H1 (cell line): ENCODE measurements at regions not wholly inside any gene's neighbourhood (a gene's known extent, or its start where the extent isn't known, plus 50 kb on each side); places are given as distances from the start of the nearest gene placed in this dataset.

Source experiments
- KDM1A ChIP-seq: fragments of 200-600, 300-600 bp; sonication (generic); IDR thresholded peaks from 2 replicates; pipeline ENCODE4 v1.7.1; 2016; ENCODE audit warnings: mild to moderate bottlenecking, low read length, borderline replicate concordance
- MAX ChIP-seq: IDR thresholded peaks from 2 replicates; pipeline ENCODE4 v1.6.1; 2012; ENCODE audit warnings: inconsistent platforms

DNA sequence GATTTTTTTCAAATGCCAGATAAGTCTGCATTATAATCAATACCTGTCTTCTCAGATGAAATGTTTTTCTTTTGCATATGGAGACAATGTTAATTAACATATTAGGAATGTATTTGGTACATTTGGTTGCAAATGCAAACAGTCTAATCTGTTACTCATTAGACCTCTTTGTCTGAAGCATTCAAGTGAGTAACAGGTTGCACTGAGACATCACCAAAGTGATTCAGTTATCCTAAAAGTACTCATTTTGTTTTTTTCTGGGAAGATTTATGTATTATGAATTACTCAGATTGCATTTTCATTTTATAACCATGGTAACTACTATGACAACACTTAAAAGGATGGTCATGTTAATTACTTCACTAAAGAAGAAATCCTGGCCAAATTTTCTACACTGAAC, 513.6 kb downstream of the HTR7 start (continued):
- TF ChIP-seq KDM1A: no peak
- TF ChIP-seq MAX: no peak
